H9 (cell line): ENCODE measurements at regions not wholly inside any gene's neighbourhood (a gene's known extent, or its start where the extent isn't known, plus 50 kb on each side); places are given as distances from the start of the nearest gene placed in this dataset.

Experiments used
- DNase-seq: peaks from one replicate; pipeline ENCODE4 v3.0.0-alpha.2; 2017
- H2AFZ ChIP-seq: one replicate; pipeline ENCODE4 v1.6.1; 2013; ENCODE audit warnings: mild to moderate bottlenecking, low read length, control low read depth, moderate library complexity
- H2AK5ac ChIP-seq: 2 replicates; pipeline ENCODE4 v1.6.1; 2013; ENCODE audit warnings: low read length, control low read depth, mixed read lengths; ENCODE audit not compliant: insufficient read length
- H2BK120ac ChIP-seq: one replicate; pipeline ENCODE4 v1.6.1; 2013; ENCODE audit warnings: low read depth, mild to moderate bottlenecking, low read length, control low read depth, inconsistent platforms; ENCODE audit not compliant: poor library complexity, severe bottlenecking
- H2BK12ac ChIP-seq: 2 replicates; pipeline ENCODE4 v1.6.1; 2013; ENCODE audit warnings: low read length, control low read depth, mixed read lengths, low read depth; ENCODE audit not compliant: insufficient read length
- H2BK15ac ChIP-seq: 2 replicates; pipeline ENCODE4 v1.6.1; 2013; ENCODE audit warnings: low read depth, low read length, control low read depth
- H2BK20ac ChIP-seq: one replicate; pipeline ENCODE4 v1.6.1; 2013; ENCODE audit warnings: low read depth, mild to moderate bottlenecking, low read length, control low read depth, inconsistent platforms; ENCODE audit not compliant: poor library complexity, severe bottlenecking
- H2BK5ac ChIP-seq: 2 replicates; pipeline ENCODE4 v1.6.1; 2013; ENCODE audit warnings: low read length, control low read depth, mixed read lengths; ENCODE audit not compliant: insufficient read length
- H3K14ac ChIP-seq: 2 replicates; pipeline ENCODE4 v1.6.1; 2013; ENCODE audit warnings: low read length, control low read depth; ENCODE audit not compliant: insufficient read depth
- H3K18ac ChIP-seq: 2 replicates; pipeline ENCODE4 v1.6.1; 2013; ENCODE audit warnings: low read depth, mild to moderate bottlenecking, mixed read lengths, low read length, control low read depth; ENCODE audit not compliant: insufficient read length
- H3K23ac ChIP-seq: 2 replicates; pipeline ENCODE4 v1.6.1; 2013; ENCODE audit warnings: low read length, control low read depth, mixed read lengths, low read depth; ENCODE audit not compliant: insufficient read length
- H3K23me2 ChIP-seq: 2 replicates; pipeline ENCODE4 v1.6.1; 2013; ENCODE audit warnings: low read depth, mild to moderate bottlenecking, mixed read lengths, low read length, control low read depth; ENCODE audit not compliant: insufficient read length, poor library complexity, severe bottlenecking
- H3K27ac ChIP-seq: 2 replicates; pipeline ENCODE4 v1.5.1; 2013; ENCODE audit warnings: low read length, control low read depth, mixed read lengths, low read depth; ENCODE audit not compliant: insufficient read length
- H3K27me3 ChIP-seq: 2 replicates; pipeline ENCODE4 v1.6.1; 2013; ENCODE audit warnings: low read length, control low read depth, inconsistent platforms; ENCODE audit not compliant: insufficient read depth
- H3K4ac ChIP-seq: 2 replicates; pipeline ENCODE4 v1.6.1; 2013; ENCODE audit warnings: low read depth, mild to moderate bottlenecking, control low read depth, inconsistent platforms, low read length, moderate library complexity
- H3K4me1 ChIP-seq: 2 replicates; pipeline ENCODE4 v1.6.1; 2013; ENCODE audit warnings: low read length, control low read depth, inconsistent platforms; ENCODE audit not compliant: insufficient read depth
- H3K4me2 ChIP-seq: 2 replicates; pipeline ENCODE4 v1.6.1; 2013; ENCODE audit warnings: low read length, control low read depth, mixed read lengths; ENCODE audit not compliant: insufficient read length, insufficient read depth
- H3K56ac ChIP-seq: 2 replicates; pipeline ENCODE4 v1.6.1; 2013; ENCODE audit warnings: low read depth, mild to moderate bottlenecking, mixed read lengths, low read length, control low read depth; ENCODE audit not compliant: insufficient read length
- H3K79me1 ChIP-seq: 2 replicates; pipeline ENCODE4 v1.6.1; 2013; ENCODE audit warnings: low read depth, mild to moderate bottlenecking, moderate library complexity, low read length, control low read depth, inconsistent platforms; ENCODE audit not compliant: insufficient read depth, poor library complexity, severe bottlenecking
- H3K79me2 ChIP-seq: 2 replicates; pipeline ENCODE4 v1.6.1; 2013; ENCODE audit warnings: low read length, control low read depth, inconsistent platforms; ENCODE audit not compliant: insufficient read depth
- H3K9ac ChIP-seq: 2 replicates; pipeline ENCODE4 v1.6.1; 2013; ENCODE audit warnings: low read length, control low read depth, mixed read lengths; ENCODE audit not compliant: insufficient read length; ENCODE audit errors: extremely low read depth
- H3K9me3 ChIP-seq: one replicate; pipeline ENCODE4 v1.6.1; 2013; ENCODE audit warnings: low read depth, low read length, inconsistent platforms; ENCODE audit not compliant: control insufficient read depth
- H3T11ph ChIP-seq: one replicate; pipeline ENCODE4 v1.6.1; 2013; ENCODE audit warnings: mild to moderate bottlenecking, low read length, control low read depth, inconsistent platforms
- H4K20me1 ChIP-seq: one replicate; pipeline ENCODE4 v1.6.1; 2013; ENCODE audit not compliant: control insufficient read depth, insufficient read length, insufficient read depth
- H4K5ac ChIP-seq: 2 replicates; pipeline ENCODE4 v1.6.1; 2013; ENCODE audit warnings: low read depth, mild to moderate bottlenecking, mixed read lengths, low read length, control low read depth; ENCODE audit not compliant: insufficient read length
- H4K8ac ChIP-seq: replicated peaks from 2 replicates; pipeline ENCODE4 v1.6.1; 2013; ENCODE audit warnings: low read length, control low read depth, mixed read lengths, low read depth; ENCODE audit not compliant: insufficient read length
- H4K91ac ChIP-seq: 2 replicates; pipeline ENCODE4 v1.6.1; 2013; ENCODE audit warnings: low read depth, mild to moderate bottlenecking, moderate library complexity, mixed read lengths, low read length, control low read depth; ENCODE audit not compliant: insufficient read length
- H3K27ac Mint-ChIP-seq, 3 experiments: 2 replicates in 2 of 3; 3 replicates in 1 of 3; pipeline ENCODE4 v1.8.0; 2020 to 2021; ENCODE audit warnings: mixed read lengths in 3 of 3, mild to moderate bottlenecking in 1 of 3, moderate library complexity in 1 of 3
- H3K27me3 Mint-ChIP-seq: 2 replicates; pipeline ENCODE4 v1.8.0; 2021; ENCODE audit warnings: low read depth, mild to moderate bottlenecking, moderate library complexity, mixed read lengths
- H3K36me3 Mint-ChIP-seq, 3 experiments: 2 replicates in 2 of 3; 3 replicates in 1 of 3; pipeline ENCODE4 v1.8.0; 2020 to 2021; ENCODE audit warnings: low read depth in 3 of 3, mixed read lengths in 3 of 3; ENCODE audit not compliant: insufficient read depth in 1 of 3
- H3K4me1 Mint-ChIP-seq, 2 experiments: 2 replicates each; pipeline ENCODE4 v1.8.0; 2020; ENCODE audit warnings: mixed read lengths in 2 of 2
- H3K4me3 Mint-ChIP-seq, 2 experiments: 2 replicates in 1 of 2; 3 replicates in 1 of 2; pipeline ENCODE4 v1.8.0; 2020 to 2021; ENCODE audit warnings: mild to moderate bottlenecking in 2 of 2, mixed read lengths in 2 of 2, moderate library complexity in 1 of 2
- H3K9me3 Mint-ChIP-seq, 2 experiments: 2 replicates in 1 of 2; 3 replicates in 1 of 2; pipeline ENCODE4 v1.8.0; 2020; ENCODE audit warnings: mild to moderate bottlenecking in 2 of 2, mixed read lengths in 2 of 2, moderate library complexity in 1 of 2
- WGBS: extraction: QIAGEN DNeasy Blood & Tissue Kit; methylation state at CpG from one replicate; pipeline ENCODE4 v1.1.7; 2013; ENCODE audit warnings: missing lambda C conversion rate, low lambda C conversion rate, mixed read lengths; ENCODE audit not compliant: insufficient read length; ENCODE audit errors: extremely low coverage; 5-methylcytosine and 5-hydroxymethylcytosine counted together
- TF ChIP-seq, protein P1 (sequence below): fragments of 200-600 bp; sonication (generic); conservative IDR thresholded peaks from 3 replicates; pipeline ENCODE4 v1.8.0; 2021; ENCODE audit warnings: antibody characterized with exemption, mild to moderate bottlenecking

DNA sequence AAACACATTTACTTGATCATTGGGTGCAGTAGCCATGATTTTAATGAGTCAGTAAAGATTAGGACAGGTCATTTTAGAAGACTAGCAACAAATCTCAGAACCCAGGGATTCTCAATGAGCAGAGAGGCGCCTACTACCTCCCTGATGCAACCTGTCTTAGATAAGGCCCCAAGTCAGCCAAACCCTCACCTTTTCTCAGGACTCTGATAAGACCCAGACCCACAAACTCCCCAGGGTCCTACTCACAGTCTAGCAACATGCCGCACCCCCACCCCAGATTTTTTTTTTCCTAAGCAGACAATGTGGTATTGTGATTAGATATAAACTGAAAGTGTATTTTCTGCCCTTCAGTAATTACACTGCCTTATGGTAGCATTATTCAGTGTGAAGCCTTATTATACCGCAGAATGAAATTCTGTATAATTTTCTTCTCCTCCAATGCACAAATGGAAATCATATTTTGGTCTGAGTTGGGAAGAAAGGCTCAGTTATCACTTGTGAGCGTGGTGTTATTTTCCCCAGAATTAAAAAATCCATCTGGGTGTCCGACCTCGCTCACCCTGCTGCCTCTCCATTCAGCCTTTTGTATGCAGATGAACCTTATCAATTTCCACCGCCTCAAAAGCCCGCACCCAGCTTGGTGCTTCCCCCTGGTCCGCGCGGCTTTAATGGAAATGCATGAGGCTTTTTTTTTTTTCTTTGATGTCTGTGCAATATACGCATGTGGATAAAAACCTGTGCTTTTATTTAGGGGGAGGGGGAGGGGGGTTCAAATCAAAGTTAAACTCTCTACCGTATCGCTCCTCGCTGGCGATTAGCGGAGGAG, 122.0 kb upstream of the SOX14 start:
- Mint-ChIP-seq H3K27ac (no peak overlapping the region), H3K4me3 (peak overlapping the region; percentile 14 to 44; a peak in 2 of 5 replicates), H3K9me3 (no peaks in the 10 kb centered on the region; a peak in 1 of 5 replicates), H3K36me3 (no peaks in the 10 kb centered on the region), H3K4me1 (peaks cover 28 to 33% of the 10 kb centered on the region in 2 experiments), H3K27me3 (peaks cover 17% of the 10 kb centered on the region)
- no peaks in the 10 kb centered on the region for H3K23me2 ChIP-seq
- no peaks in the 10 kb centered on the region for H3K9me3 ChIP-seq
- no peak overlapping the region for H2AFZ ChIP-seq
- no peak overlapping the region for H3T11ph ChIP-seq
- WGBS, result no CpG with 5 or more reads among the region's 17 CpGs
- H3K23ac ChIP-seq, result no peak overlapping the region
- TF ChIP-seq, protein P1, sequence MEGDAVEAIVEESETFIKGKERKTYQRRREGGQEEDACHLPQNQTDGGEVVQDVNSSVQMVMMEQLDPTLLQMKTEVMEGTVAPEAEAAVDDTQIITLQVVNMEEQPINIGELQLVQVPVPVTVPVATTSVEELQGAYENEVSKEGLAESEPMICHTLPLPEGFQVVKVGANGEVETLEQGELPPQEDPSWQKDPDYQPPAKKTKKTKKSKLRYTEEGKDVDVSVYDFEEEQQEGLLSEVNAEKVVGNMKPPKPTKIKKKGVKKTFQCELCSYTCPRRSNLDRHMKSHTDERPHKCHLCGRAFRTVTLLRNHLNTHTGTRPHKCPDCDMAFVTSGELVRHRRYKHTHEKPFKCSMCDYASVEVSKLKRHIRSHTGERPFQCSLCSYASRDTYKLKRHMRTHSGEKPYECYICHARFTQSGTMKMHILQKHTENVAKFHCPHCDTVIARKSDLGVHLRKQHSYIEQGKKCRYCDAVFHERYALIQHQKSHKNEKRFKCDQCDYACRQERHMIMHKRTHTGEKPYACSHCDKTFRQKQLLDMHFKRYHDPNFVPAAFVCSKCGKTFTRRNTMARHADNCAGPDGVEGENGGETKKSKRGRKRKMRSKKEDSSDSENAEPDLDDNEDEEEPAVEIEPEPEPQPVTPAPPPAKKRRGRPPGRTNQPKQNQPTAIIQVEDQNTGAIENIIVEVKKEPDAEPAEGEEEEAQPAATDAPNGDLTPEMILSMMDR, result no peak
- no peak overlapping the region for H2BK12ac ChIP-seq
- H4K20me1 ChIP-seq, result no peaks in the 10 kb centered on the region
- H3K79me2 ChIP-seq, result no peaks in the 10 kb centered on the region
- no peak overlapping the region for H3K56ac ChIP-seq
- H3K14ac ChIP-seq, result no peak overlapping the region
- no peak overlapping the region for H4K8ac ChIP-seq
- H3K4me2 ChIP-seq, result peak overlapping the region; percentile 2
- H3K27me3 ChIP-seq, result no peaks in the 10 kb centered on the region
- no peak overlapping the region for H2BK120ac ChIP-seq
- H2BK15ac ChIP-seq, result no peak overlapping the region
- no peak overlapping the region for H4K91ac ChIP-seq
- no peak for DNase-seq
- H3K79me1 ChIP-seq, result no peaks in the 10 kb centered on the region
- H3K18ac ChIP-seq, result no peak overlapping the region
- H3K27ac ChIP-seq, result no peak overlapping the region
- no peak overlapping the region for H2BK5ac ChIP-seq
- H4K5ac ChIP-seq, result no peak overlapping the region
- no peak overlapping the region for H3K4ac ChIP-seq
- no peak overlapping the region for H2BK20ac ChIP-seq
- no peak overlapping the region for H2AK5ac ChIP-seq
- H3K4me1 ChIP-seq, result peaks cover 8% of the 10 kb centered on the region
- no peak overlapping the region for H3K9ac ChIP-seq
